HepG2 (cell line): ENCODE measurements at regions not wholly inside any gene's neighbourhood (a gene's known extent, or its start where the extent isn't known, plus 50 kb on each side); places are given as distances from the start of the nearest gene placed in this dataset.
"Not testable (repeated sequence)": the region's sequence is repeated elsewhere in the genome, so short reads cannot be mapped to it uniquely, and the experiment has no call there.

Source experiments
- ARID3A ChIP-seq: IDR thresholded peaks from 2 replicates; pipeline ENCODE4 v1.6.1; 2012; ENCODE audit warnings: low read depth, low read length, improper control_type of control experiment
- BRCA1 ChIP-seq: sonication (generic); formaldehyde crosslinking; IDR thresholded peaks from 2 replicates; pipeline ENCODE4 v1.4.0; 2020; ENCODE audit warnings: missing genetic modification reagents
- CTCF ChIP-seq: sonication (generic); formaldehyde crosslinking; IDR thresholded peaks from 2 replicates; pipeline ENCODE4 v1.5.0; 2020; ENCODE audit warnings: mild to moderate bottlenecking, missing genetic modification reagents, moderate library complexity
- HNF4G ChIP-seq, 2 experiments: sonication (generic) in 1 of 2; formaldehyde crosslinking in 1 of 2; IDR thresholded peaks; 2 replicates each; pipeline versions ENCODE4 v1.4.0 to v1.6.1; 2011 to 2020; ENCODE audit warnings: borderline replicate concordance in 2 of 2, low read depth in 2 of 2, mild to moderate bottlenecking in 2 of 2, low read length in 1 of 2, missing genetic modification reagents in 1 of 2, moderate library complexity in 1 of 2
- MED1 ChIP-seq: sonication (generic); formaldehyde crosslinking; IDR thresholded peaks from 2 replicates; pipeline ENCODE4 v1.4.0; 2020; ENCODE audit warnings: missing genetic modification reagents
- MYNN ChIP-seq: sonication (generic); formaldehyde crosslinking; IDR thresholded peaks from 2 replicates; pipeline ENCODE4 v1.4.0; 2020; ENCODE audit warnings: mild to moderate bottlenecking, low read depth, missing genetic modification reagents
- PATZ1 ChIP-seq: sonication (generic); formaldehyde crosslinking; IDR thresholded peaks from 2 replicates; pipeline ENCODE4 v1.4.0; 2020; ENCODE audit warnings: missing genetic modification reagents
- SKIL ChIP-seq: sonication (generic); formaldehyde crosslinking; IDR thresholded peaks from 2 replicates; pipeline ENCODE4 v1.8.0; 2022; ENCODE audit warnings: missing genetic modification reagents, mild to moderate bottlenecking, moderate library complexity, borderline replicate concordance
- TARDBP ChIP-seq: sonication (generic); formaldehyde crosslinking; IDR thresholded peaks from 2 replicates; pipeline ENCODE4 v1.8.0; 2022; ENCODE audit warnings: mild to moderate bottlenecking, missing genetic modification reagents
- TMF1 ChIP-seq: sonication (generic); formaldehyde crosslinking; IDR thresholded peaks from 2 replicates; pipeline ENCODE4 v1.8.1; 2022; ENCODE audit warnings: low read depth, missing genetic modification reagents
- ZFP41 ChIP-seq: sonication (generic); formaldehyde crosslinking; IDR thresholded peaks from 2 replicates; pipeline ENCODE4 v1.4.0; 2020; ENCODE audit warnings: mild to moderate bottlenecking, missing genetic modification reagents, borderline replicate concordance
- ZFP62 ChIP-seq: sonication (generic); formaldehyde crosslinking; IDR thresholded peaks from 2 replicates; pipeline ENCODE4 v1.4.0; 2020; ENCODE audit warnings: missing genetic modification reagents
- ZNF10 ChIP-seq: sonication (generic); formaldehyde crosslinking; IDR thresholded peaks from 2 replicates; pipeline ENCODE4 v1.4.0; 2020; ENCODE audit warnings: mild to moderate bottlenecking, low read depth, missing genetic modification reagents, borderline replicate concordance

GRCh38 chr13:112223929-112224328 lies 152.2 kb upstream of the SPACA7 start:
- not testable (repeated sequence) for TF ChIP-seq HNF4G (IDR thresholded peaks at IDR 0.05; ENCODE audit: borderline replicate concordance, low read depth, low read length); HNF4G (CRISPR knock-in tag; IDR thresholded peaks at IDR 0.05; ENCODE audit: borderline replicate concordance, low read depth); SKIL; ZNF10 (CRISPR knock-in tag); BRCA1 (CRISPR knock-in tag); MYNN (CRISPR knock-in tag); ZFP62; TARDBP (CRISPR knock-in tag); TMF1 (CRISPR knock-in tag); CTCF (CRISPR knock-in tag); ARID3A; ZFP41 (CRISPR knock-in tag); PATZ1 (CRISPR knock-in tag); MED1
